ENCODE measurements at regions not wholly inside any gene's neighbourhood (a gene's known extent, or its start where the extent isn't known, plus 50 kb on each side); places are given as distances from the start of the nearest gene placed in this dataset.

- peak; percentile 83 for FAIRE-seq
- no peaks in the 10 kb centered on the region for H3K36me3 Mint-ChIP-seq (ENCODE audit: low read depth, unreplicated experiment)
- Histone ChIP-seq H3K9me3 (ENCODE audit: insufficient read depth, low read depth, low read length) (no peaks in the 10 kb centered on the region), H3K4me2 (ENCODE audit: low read length) (no peak overlapping the region), H2AFZ (ENCODE audit: low read depth, low read length) (no peak overlapping the region), H4K20me1 (ENCODE audit: insufficient read depth, low read length) (no peaks in the 10 kb centered on the region), H3K4me3 (ENCODE audit: insufficient read depth, low read depth, low read length) (no peak overlapping the region), H3K4me1 (ENCODE audit: insufficient read depth, low read length) (no peaks in the 10 kb centered on the region), H3K79me2 (ENCODE audit: insufficient read depth, low read length) (no peaks in the 10 kb centered on the region), H3K36me3 (ENCODE audit: insufficient read depth, low read length) (no peaks in the 10 kb centered on the region), H3K9ac (ENCODE audit: low read length) (no peak overlapping the region), H3K27me3 (ENCODE audit: insufficient read depth, low read length) (no peaks in the 10 kb centered on the region), H3K27ac (ENCODE audit: low read depth, low read length) (no peak overlapping the region)
- H3K4me3 Mint-ChIP-seq (ENCODE audit: unreplicated experiment) = no peak overlapping the region
- TF ChIP-seq EZH2 (IDR thresholded peaks at IDR 0.05; ENCODE audit: insufficient read depth, low read length) = no peak
- TF ChIP-seq CTCF (IDR thresholded peaks at IDR 0.05; ENCODE audit: insufficient read depth, low read depth, low read length) = no peak
- no peak for DNase-seq (ENCODE audit: low read depth)
- no peaks in the 10 kb centered on the region for H3K27me3 Mint-ChIP-seq (ENCODE audit: low read depth, unreplicated experiment)
- no peaks in the 10 kb centered on the region for H3K4me1 Mint-ChIP-seq (ENCODE audit: low read depth, unreplicated experiment)
- H3K27ac Mint-ChIP-seq (ENCODE audit: unreplicated experiment) = no peak overlapping the region
- H3K9me3 Mint-ChIP-seq (ENCODE audit: unreplicated experiment) = peaks cover 2% of the 10 kb centered on the region
These were observed 148.9 kb upstream of the FGF16 start for GRCh38 chrX:77298296-77298695.

- Histone ChIP-seq H3K4me2 (ENCODE audit: low read length) (no peak overlapping the region), H3K9ac (ENCODE audit: low read length) (no peak overlapping the region), H2AFZ (ENCODE audit: low read depth, low read length) (no peak overlapping the region), H3K4me3 (ENCODE audit: insufficient read depth, low read depth, low read length) (no peak overlapping the region), H3K9me3 (ENCODE audit: insufficient read depth, low read depth, low read length) (no peaks in the 10 kb centered on the region), H4K20me1 (ENCODE audit: insufficient read depth, low read length) (no peaks in the 10 kb centered on the region), H3K27ac (ENCODE audit: low read depth, low read length) (no peak overlapping the region), H3K36me3 (ENCODE audit: insufficient read depth, low read length) (no peaks in the 10 kb centered on the region), H3K4me1 (ENCODE audit: insufficient read depth, low read length) (no peaks in the 10 kb centered on the region), H3K79me2 (ENCODE audit: insufficient read depth, low read length) (no peaks in the 10 kb centered on the region), H3K27me3 (ENCODE audit: insufficient read depth, low read length) (no peaks in the 10 kb centered on the region)
- Mint-ChIP-seq H3K27me3 (ENCODE audit: low read depth, unreplicated experiment) (no peaks in the 10 kb centered on the region), H3K27ac (ENCODE audit: unreplicated experiment) (no peak overlapping the region), H3K36me3 (ENCODE audit: low read depth, unreplicated experiment) (no peaks in the 10 kb centered on the region), H3K9me3 (ENCODE audit: unreplicated experiment) (peaks cover 2% of the 10 kb centered on the region), H3K4me3 (ENCODE audit: unreplicated experiment) (no peak overlapping the region), H3K4me1 (ENCODE audit: low read depth, unreplicated experiment) (no peaks in the 10 kb centered on the region)
- TF ChIP-seq CTCF (IDR thresholded peaks at IDR 0.05; ENCODE audit: insufficient read depth, low read depth, low read length) (no peak), EZH2 (IDR thresholded peaks at IDR 0.05; ENCODE audit: insufficient read depth, low read length) (no peak)
- FAIRE-seq = peak; percentile 76
- DNase-seq (ENCODE audit: low read depth) = no peak
These were observed 148.4 kb upstream of the FGF16 start for GRCh38 chrX:77298790-77299189.

GRCh38 chrX:77299549-77299948 is 147.6 kb upstream of the FGF16 start:
- H3K27me3 Mint-ChIP-seq (ENCODE audit: low read depth, unreplicated experiment) = no peaks in the 10 kb centered on the region
- no peaks in the 10 kb centered on the region for H3K36me3 ChIP-seq (ENCODE audit: insufficient read depth, low read length)
- no peaks in the 10 kb centered on the region for H3K4me1 ChIP-seq (ENCODE audit: insufficient read depth, low read length)
- no peaks in the 10 kb centered on the region for H3K36me3 Mint-ChIP-seq (ENCODE audit: low read depth, unreplicated experiment)
- H3K4me3 ChIP-seq (ENCODE audit: insufficient read depth, low read depth, low read length) = no peak overlapping the region
- H3K9ac ChIP-seq (ENCODE audit: low read length) = no peak overlapping the region
- H3K4me3 Mint-ChIP-seq (ENCODE audit: unreplicated experiment) = no peak overlapping the region
- H2AFZ ChIP-seq (ENCODE audit: low read depth, low read length) = no peak overlapping the region
- H3K4me1 Mint-ChIP-seq (ENCODE audit: low read depth, unreplicated experiment) = no peaks in the 10 kb centered on the region
- H3K27ac ChIP-seq (ENCODE audit: low read depth, low read length) = no peak overlapping the region
- H3K9me3 ChIP-seq (ENCODE audit: insufficient read depth, low read depth, low read length) = no peaks in the 10 kb centered on the region
- FAIRE-seq (peak; percentile 20), DNase-seq (ENCODE audit: low read depth) (no peak)
- H3K9me3 Mint-ChIP-seq (ENCODE audit: unreplicated experiment) = peaks cover 2% of the 10 kb centered on the region
- H3K79me2 ChIP-seq (ENCODE audit: insufficient read depth, low read length) = no peaks in the 10 kb centered on the region
- H3K27me3 ChIP-seq (ENCODE audit: insufficient read depth, low read length) = no peaks in the 10 kb centered on the region
- no peak overlapping the region for H3K27ac Mint-ChIP-seq (ENCODE audit: unreplicated experiment)
- no peak overlapping the region for H3K4me2 ChIP-seq (ENCODE audit: low read length)
- no peaks in the 10 kb centered on the region for H4K20me1 ChIP-seq (ENCODE audit: insufficient read depth, low read length)
- TF ChIP-seq EZH2 (IDR thresholded peaks at IDR 0.05; ENCODE audit: insufficient read depth, low read length) (no peak), CTCF (IDR thresholded peaks at IDR 0.05; ENCODE audit: insufficient read depth, low read depth, low read length) (no peak)
